Endothelial cell of umbilical vein (primary cell): ENCODE measurements at regions not wholly inside any gene's neighbourhood (a gene's known extent, or its start where the extent isn't known, plus 50 kb on each side); places are given as distances from the start of the nearest gene placed in this dataset.

Source experiments
- BruUV-seq: library from RNA; stranded (reverse); fragments of 400-500 nt; replicated peaks from 2 replicates; lab custom pipeline; 2021; lab: Mats Ljungman, UMichigan
- CTCF ChIA-PET: fragments of 300-600, 350-600 bp; sonication (Branson Sonifier 250); formaldehyde crosslinking; loops from one replicate; lab custom pipeline; 2021; ENCODE audit warnings: antibody characterized with exemption, inconsistent platforms; lab: Charles Lee
- POLR2A ChIA-PET: fragments of 300-600, 350-600 bp; sonication (Branson Sonifier 250); formaldehyde crosslinking; loops from one replicate; lab custom pipeline; 2021; ENCODE audit warnings: antibody characterized with exemption, inconsistent platforms; lab: Charles Lee
- DNase-seq: peaks from one replicate; pipeline ENCODE4 v3.0.0-alpha.2; 2011; ENCODE audit warnings: low read depth, low spot score
- FAIRE-seq: peaks from 2 replicates; lab custom pipeline; 2011; peaks lifted over from hg19 to GRCh38; lab: Jason Lieb, UNC
- H2AFZ ChIP-seq: 2 replicates; pipeline ENCODE4 v1.6.0; 2012; ENCODE audit warnings: low read depth, low read length, control low read depth, inconsistent platforms
- H3K27ac ChIP-seq: 2 replicates; pipeline ENCODE4 v1.5.1; 2011; ENCODE audit warnings: low read depth, mild to moderate bottlenecking, control low read depth, low read length, moderate library complexity; ENCODE audit not compliant: insufficient read depth
- H3K27me3 ChIP-seq, 2 experiments: 2 replicates each; pipeline versions ENCODE4 v1.6.0 to v1.6.1; 2011; ENCODE audit warnings: low read length in 2 of 2, mixed read lengths in 1 of 2; ENCODE audit not compliant: control insufficient read depth in 2 of 2, insufficient read depth in 2 of 2
- H3K36me3 ChIP-seq, 2 experiments: 2 replicates in 1 of 2; 3 replicates in 1 of 2; pipeline ENCODE4 v1.5.1; 2011; ENCODE audit warnings: low read length in 2 of 2, mild to moderate bottlenecking in 1 of 2, moderate library complexity in 1 of 2; ENCODE audit not compliant: control insufficient read depth in 2 of 2, insufficient read depth in 2 of 2; ENCODE audit errors: extremely low read depth in 1 of 2
- H3K4me1 ChIP-seq: 3 replicates; pipeline ENCODE4 v1.5.1; 2011; ENCODE audit warnings: mild to moderate bottlenecking, low read length; ENCODE audit not compliant: control insufficient read depth, insufficient read depth; ENCODE audit errors: extremely low read depth
- H3K4me2 ChIP-seq: 2 replicates; pipeline ENCODE4 v1.6.1; 2011; ENCODE audit warnings: low read length, control low read depth, mixed read lengths; ENCODE audit not compliant: insufficient read depth
- H3K4me3 ChIP-seq, 3 experiments: fragments of 200-600 bp in 1 of 3; sonication (generic), shearing (Covaris generic) in 1 of 3; replicated peaks in 1 of 3; 2 replicates each; pipeline ENCODE4 v1.5.1; 2011 to 2016; ENCODE audit warnings: control low read depth in 3 of 3, low read length in 3 of 3, mild to moderate bottlenecking in 2 of 3, inconsistent platforms in 1 of 3, low read depth in 1 of 3, moderate library complexity in 1 of 3; ENCODE audit not compliant: insufficient read depth in 1 of 3
- H3K79me2 ChIP-seq: 2 replicates; pipeline ENCODE4 v1.6.0; 2012; ENCODE audit warnings: low read length, inconsistent platforms; ENCODE audit not compliant: control insufficient read depth, insufficient read depth
- H3K9ac ChIP-seq: replicated peaks from 2 replicates; pipeline ENCODE3; 2011; ENCODE audit warnings: low read length, control low read depth; ENCODE audit not compliant: insufficient read depth; ENCODE audit errors: extremely low read depth
- H3K9me1 ChIP-seq: replicated peaks from 3 replicates; pipeline ENCODE4 v1.6.0; 2011; ENCODE audit warnings: mild to moderate bottlenecking, low read length; ENCODE audit not compliant: control insufficient read depth, insufficient read depth; ENCODE audit errors: extremely low read depth
- H3K9me3 ChIP-seq: replicated peaks from 2 replicates; pipeline ENCODE4 v1.5.1; 2012; ENCODE audit warnings: low read length, inconsistent platforms; ENCODE audit not compliant: control insufficient read depth, insufficient read depth
- H4K20me1 ChIP-seq: replicated peaks from 2 replicates; pipeline ENCODE3; 2011; ENCODE audit warnings: mild to moderate bottlenecking, low read length; ENCODE audit not compliant: control insufficient read depth, insufficient read depth; ENCODE audit errors: extremely low read depth
- EZH2 ChIP-seq: IDR thresholded peaks from 2 replicates; pipeline ENCODE4 v1.6.1; 2012; ENCODE audit warnings: borderline replicate concordance, low read depth, mild to moderate bottlenecking, moderate library complexity, low read length, inconsistent platforms; ENCODE audit not compliant: severe bottlenecking
- FOS ChIP-seq: IDR thresholded peaks from 2 replicates; pipeline ENCODE4 v1.6.1; 2011; ENCODE audit warnings: mild to moderate bottlenecking, low read length, moderate library complexity, borderline replicate concordance; ENCODE audit not compliant: insufficient read depth
- GATA2 ChIP-seq: IDR thresholded peaks from 2 replicates; pipeline ENCODE4 v1.7.0; 2011; ENCODE audit warnings: low read depth, mild to moderate bottlenecking, moderate library complexity, mixed read lengths, low read length; ENCODE audit not compliant: insufficient read length, insufficient read depth
- JUN ChIP-seq: IDR thresholded peaks from 2 replicates; pipeline ENCODE4 v1.6.1; 2011; ENCODE audit warnings: borderline replicate concordance, low read depth; ENCODE audit not compliant: insufficient read length, insufficient read depth
- MYC ChIP-seq: IDR thresholded peaks from one replicate; pipeline ENCODE4 v1.6.1; 2011; ENCODE audit warnings: mild to moderate bottlenecking, low read depth, low read length
- POLR2A ChIP-seq: IDR thresholded peaks from 2 replicates; pipeline ENCODE4 v1.6.1; 2012; ENCODE audit warnings: low read depth, mild to moderate bottlenecking, control low read depth, low read length
- POLR2AphosphoS5 ChIP-seq: IDR thresholded peaks from 2 replicates; pipeline ENCODE4 v1.6.1; 2012; ENCODE audit warnings: low read depth, mild to moderate bottlenecking, control low read depth, low read length, moderate library complexity; ENCODE audit not compliant: insufficient read depth
- dilution Hi-C: fragments of 300-500 bp; cut with MboI; formaldehyde crosslinking; loops from one replicate; pipeline ENCODE4 v1.15.0; 2019; ENCODE audit warnings: low sequenced_read_pairs; ENCODE audit not compliant: extremely low pct_ligation_motif_present
- intact Hi-C: fragments of 100-400 bp; cut with micrococcal nuclease; formaldehyde crosslinking; loops from one replicate; pipeline ENCODE4 v1.10.0; 2022
- TF ChIP-seq, protein P1 (sequence below), 2 donors: IDR thresholded peaks; 1 replicate in 1 of 2; 2 replicates in 1 of 2; pipeline ENCODE4 v1.5.1; 2011; ENCODE audit warnings: low read length in 2 of 2, mild to moderate bottlenecking in 2 of 2, moderate library complexity in 2 of 2, control low read depth in 1 of 2, inconsistent platforms in 1 of 2, low read depth in 1 of 2; ENCODE audit not compliant: insufficient read depth in 1 of 2; ENCODE audit errors: extremely low read depth in 1 of 2
- TF ChIP-seq, protein P2 (sequence below): IDR thresholded peaks from 2 replicates; pipeline ENCODE4 v1.6.1; 2011; ENCODE audit not compliant: insufficient read depth, insufficient read length

DNA sequence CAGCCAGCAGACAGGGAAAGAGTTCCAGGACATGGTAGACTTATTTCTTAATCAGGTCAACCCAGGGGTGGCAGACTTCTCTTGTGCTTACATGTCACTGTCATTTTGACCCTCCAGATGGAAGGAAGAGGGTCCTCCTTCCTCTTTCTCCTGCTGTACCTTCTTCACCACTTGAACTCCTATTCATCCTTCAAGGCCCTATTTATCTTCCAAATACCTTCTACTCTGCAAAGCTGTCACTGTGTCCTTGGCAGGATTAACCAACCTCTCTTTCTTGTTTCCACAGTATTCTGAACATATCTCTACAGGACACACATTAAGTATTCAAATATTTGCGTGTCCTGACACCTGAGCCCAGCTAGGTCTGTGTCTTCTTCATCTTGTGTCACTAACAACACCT is 163.1 kb downstream of the DICER1 start:
- ChIA-PET CTCF (no interaction called here), POLR2A (no interaction called here)
- Histone ChIP-seq H3K9me1 (no peaks in the 10 kb centered on the region), H3K9ac (no peak overlapping the region), H3K27me3 (no peaks in the 10 kb centered on the region), H3K36me3 (no peaks in the 10 kb centered on the region), H3K79me2 (no peaks in the 10 kb centered on the region), H4K20me1 (no peaks in the 10 kb centered on the region), H3K4me1 (no peaks in the 10 kb centered on the region), H3K4me2 (no peak overlapping the region), H2AFZ (no peak overlapping the region), H3K27ac (no peak overlapping the region), H3K9me3 (no peaks in the 10 kb centered on the region), H3K4me3 (no peak overlapping the region)
- dilution Hi-C loops: no loop called here
- DNase-seq (no peak), FAIRE-seq (no peak)
- no TSS peak for BruUV-seq
- TF ChIP-seq POLR2AphosphoS5: no peak
- TF ChIP-seq, protein P1, sequence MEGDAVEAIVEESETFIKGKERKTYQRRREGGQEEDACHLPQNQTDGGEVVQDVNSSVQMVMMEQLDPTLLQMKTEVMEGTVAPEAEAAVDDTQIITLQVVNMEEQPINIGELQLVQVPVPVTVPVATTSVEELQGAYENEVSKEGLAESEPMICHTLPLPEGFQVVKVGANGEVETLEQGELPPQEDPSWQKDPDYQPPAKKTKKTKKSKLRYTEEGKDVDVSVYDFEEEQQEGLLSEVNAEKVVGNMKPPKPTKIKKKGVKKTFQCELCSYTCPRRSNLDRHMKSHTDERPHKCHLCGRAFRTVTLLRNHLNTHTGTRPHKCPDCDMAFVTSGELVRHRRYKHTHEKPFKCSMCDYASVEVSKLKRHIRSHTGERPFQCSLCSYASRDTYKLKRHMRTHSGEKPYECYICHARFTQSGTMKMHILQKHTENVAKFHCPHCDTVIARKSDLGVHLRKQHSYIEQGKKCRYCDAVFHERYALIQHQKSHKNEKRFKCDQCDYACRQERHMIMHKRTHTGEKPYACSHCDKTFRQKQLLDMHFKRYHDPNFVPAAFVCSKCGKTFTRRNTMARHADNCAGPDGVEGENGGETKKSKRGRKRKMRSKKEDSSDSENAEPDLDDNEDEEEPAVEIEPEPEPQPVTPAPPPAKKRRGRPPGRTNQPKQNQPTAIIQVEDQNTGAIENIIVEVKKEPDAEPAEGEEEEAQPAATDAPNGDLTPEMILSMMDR (IDR thresholded peaks at IDR 0.05; ENCODE audit: extremely low read depth in 1 of 2, insufficient read depth in 1 of 2, low read depth in 1 of 2, low read length in 2 of 2): no peak
- no peak for TF ChIP-seq POLR2A
- no peak for TF ChIP-seq JUN
- TF ChIP-seq, protein P2, sequence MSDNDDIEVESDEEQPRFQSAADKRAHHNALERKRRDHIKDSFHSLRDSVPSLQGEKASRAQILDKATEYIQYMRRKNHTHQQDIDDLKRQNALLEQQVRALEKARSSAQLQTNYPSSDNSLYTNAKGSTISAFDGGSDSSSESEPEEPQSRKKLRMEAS: no peak
- no peak for TF ChIP-seq GATA2
- TF ChIP-seq MYC: no peak
- no peak for TF ChIP-seq FOS
- TF ChIP-seq EZH2: no peak
- intact Hi-C loops: no loop called here
